HG03095 (cell line): ENCODE measurements at regions not wholly inside any gene's neighbourhood (a gene's known extent, or its start where the extent isn't known, plus 50 kb on each side); places are given as distances from the start of the nearest gene placed in this dataset.

ENCODE experiments used
- ATAC-seq: cut with Tn5 transposase; IDR thresholded peaks from one replicate; pipeline ENCODE4 v1.9.1; 2021; ENCODE audit warnings: moderate library complexity; ENCODE audit not compliant: unreplicated experiment

- no peak for ATAC-seq
Measured at GRCh38 chr7:32266932-32267475, 196.8 kb upstream of the PDE1C start.

DNA sequence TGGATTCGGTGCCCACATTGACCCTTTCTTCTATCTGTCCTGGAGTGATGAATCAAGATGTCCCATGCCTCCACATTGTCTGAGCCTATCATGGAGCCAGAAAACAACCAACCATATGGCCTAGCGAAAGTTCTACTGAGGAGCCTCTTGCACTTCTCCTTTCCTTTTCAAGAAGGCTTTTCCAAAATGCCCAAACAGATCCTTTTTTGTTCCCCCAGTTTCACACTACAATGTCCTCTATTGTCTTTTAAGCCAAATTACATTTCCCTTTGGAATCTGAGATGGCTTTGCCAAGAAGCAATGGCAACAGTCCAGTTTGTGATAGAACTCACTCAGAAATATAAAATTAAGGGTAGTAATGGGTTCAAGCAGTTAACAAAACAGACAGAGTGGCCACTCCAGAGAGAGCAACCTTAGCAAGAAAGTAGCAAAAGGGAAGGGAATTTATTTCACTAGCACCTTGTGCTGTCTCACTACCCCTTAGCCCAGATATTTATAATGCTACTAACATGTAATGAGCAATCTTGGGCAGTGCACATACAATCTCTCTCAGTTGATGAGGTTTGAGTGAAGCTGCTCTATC lies 194.6 kb upstream of the PDE1C start:
- ATAC-seq = no peak

GRCh38 chr7:32263611-32264010 lies 193.4 kb upstream of the PDE1C start:
- no peak for ATAC-seq

DNA sequence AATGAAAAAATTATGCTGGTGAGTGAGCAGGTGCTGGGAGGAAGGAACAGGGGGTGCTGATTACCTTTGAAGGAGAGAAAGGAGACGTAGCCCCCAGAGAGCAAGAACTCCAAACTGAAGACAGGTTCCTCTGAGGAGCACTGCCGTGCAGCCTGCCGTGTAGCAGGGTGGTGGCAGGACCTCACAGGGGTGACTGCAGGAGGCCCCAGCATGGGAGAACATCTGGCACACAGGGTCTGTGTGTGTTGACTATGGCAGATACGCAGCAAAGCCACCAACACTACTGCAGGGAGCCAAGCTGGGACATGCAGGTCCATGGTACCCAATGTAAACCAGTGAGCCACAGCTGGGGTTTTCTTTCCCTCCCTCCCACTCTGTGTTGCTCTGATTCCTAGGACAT lies 192.1 kb upstream of the PDE1C start:
- ATAC-seq = no peak

GRCh38 chr7:32259931-32260596 lies 189.9 kb upstream of the PDE1C start:
- ATAC-seq = peak; percentile 98

- no peak for ATAC-seq
Measured at GRCh38 chr7:32258265-32258664, 188.1 kb upstream of the PDE1C start.

DNA sequence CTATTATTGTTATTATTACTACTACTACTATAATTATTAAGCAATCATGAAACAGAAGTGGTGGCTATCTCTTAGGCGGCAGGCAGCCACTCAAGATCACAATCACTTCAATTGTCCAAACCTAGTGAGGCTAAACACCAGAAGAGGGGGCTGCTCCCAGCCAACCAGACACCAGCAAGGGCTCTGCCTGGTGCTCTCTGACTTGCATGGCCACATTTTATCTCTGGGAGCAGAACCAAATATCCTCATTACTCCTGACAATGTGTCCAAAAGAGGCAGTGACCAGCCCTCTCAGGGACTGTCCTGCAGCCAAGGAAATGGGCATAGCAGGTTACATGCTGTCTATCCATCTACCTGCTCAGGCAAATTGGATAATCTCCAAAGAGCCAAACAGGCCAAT lies 187.4 kb upstream of the PDE1C start:
- ATAC-seq = no peak

DNA sequence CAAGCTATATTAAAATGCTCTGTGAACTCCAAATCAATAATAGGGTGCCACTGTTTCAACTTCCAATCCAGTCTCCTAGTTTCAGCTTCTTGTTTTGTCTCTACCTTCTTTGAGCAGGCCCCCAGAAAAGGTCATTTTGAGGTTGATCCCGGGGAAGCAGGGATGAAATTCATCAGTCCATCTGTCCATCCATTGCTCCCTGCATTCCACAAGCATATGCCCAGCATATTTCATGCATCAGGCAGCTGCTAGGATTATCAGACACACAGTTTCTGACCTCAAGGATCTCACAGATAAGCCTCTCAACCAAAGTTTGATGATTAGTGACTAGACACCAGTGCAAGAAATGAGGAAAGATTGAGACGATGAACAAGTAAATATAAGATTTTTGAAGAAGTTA lies 186.6 kb upstream of the PDE1C start:
- ATAC-seq = no peak

DNA sequence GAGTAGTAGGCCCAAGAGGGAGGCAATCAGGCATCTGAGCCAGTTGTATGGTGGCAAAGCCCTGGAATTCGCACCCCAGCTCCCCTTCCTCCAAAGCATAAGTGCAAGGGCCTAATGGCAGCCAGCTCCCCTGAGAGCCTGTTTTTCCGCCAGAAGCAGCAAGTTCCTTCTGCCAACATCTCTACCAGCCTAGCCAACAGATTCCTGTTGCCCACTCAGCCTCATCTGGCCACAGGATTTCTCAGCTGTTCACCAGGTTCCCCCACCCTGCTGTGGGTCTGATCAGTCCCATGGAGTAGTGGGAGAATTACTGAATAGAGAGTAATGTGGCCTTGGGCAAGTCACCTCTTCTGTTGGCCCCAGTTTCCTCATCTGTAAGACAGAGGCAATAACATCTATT lies 186.2 kb upstream of the PDE1C start:
- ATAC-seq = no peak

GRCh38 chr7:32255036-32255435 lies 184.8 kb upstream of the PDE1C start:
- ATAC-seq = no peak

GRCh38 chr7:32253299-32253698 lies 183.1 kb upstream of the PDE1C start:
- no peak for ATAC-seq

DNA sequence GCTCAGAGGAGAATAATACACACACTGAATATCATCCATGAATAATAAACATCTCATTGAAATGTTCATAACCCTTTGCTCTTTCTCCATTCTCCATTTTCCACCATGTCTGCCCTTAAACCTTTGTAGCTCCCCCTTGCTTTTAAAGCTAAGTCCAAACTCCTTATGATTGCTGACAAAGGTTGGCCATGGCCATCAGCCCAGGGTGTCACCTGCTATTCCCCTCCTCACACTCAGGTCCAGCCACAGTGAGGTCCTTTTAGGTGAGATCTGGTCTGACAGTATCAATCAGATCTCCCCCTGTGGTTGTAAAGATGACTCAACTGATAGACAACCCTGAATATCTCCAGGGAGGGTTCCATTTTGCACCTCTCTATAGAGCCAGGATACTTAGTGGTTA lies 181.5 kb upstream of the PDE1C start:
- no peak for ATAC-seq

DNA sequence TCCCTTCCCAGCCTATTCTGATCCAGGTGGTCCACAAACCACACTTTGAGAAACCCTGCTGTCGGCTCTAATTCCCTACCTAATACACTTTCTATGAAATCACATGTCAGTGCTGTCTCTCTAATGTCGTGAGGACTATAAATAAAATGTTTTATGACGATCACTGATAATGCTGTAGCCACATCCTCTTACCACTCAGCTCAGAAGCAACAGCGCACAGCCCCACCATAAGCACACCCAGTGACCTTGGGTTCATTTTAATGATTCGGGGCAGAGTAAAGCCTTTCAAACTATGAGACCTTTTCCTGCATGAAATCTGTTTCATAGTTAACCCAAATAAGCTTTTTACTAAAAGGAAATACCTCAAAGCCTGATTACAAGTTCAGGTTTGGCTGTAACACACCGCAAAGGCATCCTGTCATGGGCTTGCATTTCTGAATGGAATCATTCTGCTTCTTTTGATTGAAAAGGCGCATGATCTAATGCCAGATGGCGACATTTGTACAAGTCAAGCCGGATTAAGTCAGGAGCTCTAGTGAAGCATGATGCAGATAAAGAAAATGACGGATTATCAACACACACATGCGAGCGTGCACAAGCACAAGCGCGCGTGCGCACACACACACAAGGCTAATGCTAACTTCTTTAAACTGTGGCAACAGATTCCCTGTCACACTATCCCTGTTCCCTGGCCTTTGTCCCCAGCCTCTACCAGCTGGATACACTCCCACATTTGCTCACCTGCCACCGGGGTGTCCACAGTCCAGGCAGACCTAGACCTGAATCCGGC lies 180.5 kb upstream of the PDE1C start:
- no peak for ATAC-seq

DNA sequence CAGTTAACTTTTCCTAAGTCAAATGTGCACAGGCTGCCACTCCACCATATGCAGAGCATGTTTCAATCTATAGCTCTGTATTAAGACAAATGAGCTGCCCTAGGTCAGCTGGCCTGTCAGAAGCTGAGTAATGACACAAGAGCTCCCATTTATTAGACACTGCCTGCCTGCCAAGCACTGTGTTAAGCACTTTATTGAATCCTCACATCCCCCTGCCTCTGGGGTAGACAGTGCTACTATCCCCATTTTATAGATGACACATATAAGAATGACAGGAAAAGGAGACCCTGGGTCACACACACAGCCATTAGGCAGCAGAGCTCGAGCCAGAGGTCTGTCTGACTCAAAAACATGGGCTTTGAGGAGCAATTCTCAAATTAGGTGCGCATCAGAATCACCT lies 179.8 kb upstream of the PDE1C start:
- no peak for ATAC-seq

GRCh38 chr7:32248522-32248921 lies 178.3 kb upstream of the PDE1C start:
- ATAC-seq = no peak

- no peak for ATAC-seq
Measured at GRCh38 chr7:32244806-32245345, 174.7 kb upstream of the PDE1C start.

DNA sequence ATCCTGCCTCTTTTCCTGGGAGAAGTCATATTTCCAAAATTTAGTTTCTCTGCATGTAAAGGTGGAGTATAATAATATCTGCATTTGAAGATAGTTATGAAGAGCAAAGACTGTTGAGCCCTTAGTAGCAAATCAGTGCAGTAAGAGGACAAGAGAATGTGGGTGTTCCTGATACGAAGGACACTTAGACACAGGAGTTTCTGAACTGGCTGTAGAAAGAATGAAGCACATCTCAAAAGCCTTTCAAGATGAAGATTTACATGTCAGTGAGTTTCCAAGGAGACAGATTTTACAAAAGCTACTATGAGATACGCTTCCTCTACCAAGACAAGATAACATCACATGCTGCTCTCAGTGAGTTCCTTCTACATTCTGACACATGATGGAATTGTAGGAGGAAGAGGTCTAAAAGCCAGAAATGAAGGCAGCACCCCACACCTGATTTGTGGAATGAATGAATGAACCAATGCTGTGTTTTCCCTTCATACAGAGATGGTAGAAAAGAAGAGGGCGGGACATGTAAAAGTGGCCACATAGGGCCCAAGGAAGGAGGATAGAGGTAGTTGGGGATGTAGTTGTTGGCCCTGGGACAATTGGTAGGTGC lies 173.6 kb upstream of the PDE1C start:
- ATAC-seq = no peak

- no peak for ATAC-seq
Measured at GRCh38 chr7:32242436-32242835, 172.2 kb upstream of the PDE1C start.

DNA sequence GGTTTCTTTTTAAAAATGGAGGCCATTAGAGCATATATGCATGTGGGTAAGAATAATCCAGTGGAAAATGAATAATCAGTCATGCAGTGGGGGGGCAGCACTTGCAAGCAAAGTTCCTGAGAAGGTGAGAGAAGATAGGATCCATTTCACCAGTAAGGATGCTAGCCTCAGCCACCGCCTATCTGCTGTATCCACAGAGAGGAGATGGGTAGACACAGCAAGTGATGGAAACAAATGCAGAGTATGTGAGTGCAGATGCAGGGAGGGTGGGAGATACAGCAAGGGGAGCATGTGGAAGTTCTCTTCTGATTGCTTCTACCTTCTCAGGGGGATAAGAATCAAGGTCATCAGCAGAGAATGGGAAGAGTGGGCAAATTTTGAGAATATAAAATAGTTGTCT lies 171.4 kb upstream of the PDE1C start:
- ATAC-seq = no peak

DNA sequence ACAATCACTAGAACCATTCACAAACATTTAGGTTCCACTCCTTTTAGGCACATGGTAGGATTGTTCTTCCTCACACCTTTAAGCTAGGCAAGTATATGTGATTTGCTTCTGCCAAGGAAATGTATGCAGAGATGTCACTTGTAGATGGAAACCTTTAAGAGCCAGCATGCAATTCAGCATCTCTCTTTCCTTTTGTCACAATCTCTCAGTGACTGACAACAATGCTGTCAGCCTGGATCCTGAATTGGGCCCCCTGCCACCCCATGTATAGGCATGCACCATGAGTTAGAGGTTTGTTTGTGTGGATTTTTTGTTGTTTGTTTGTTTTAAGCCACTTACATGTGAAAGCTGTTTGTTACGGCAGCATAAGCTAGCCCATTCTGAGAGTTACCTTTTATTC lies 169.6 kb upstream of the PDE1C start:
- ATAC-seq = no peak

- no peak for ATAC-seq
Measured at GRCh38 chr7:32228601-32229000, 158.4 kb upstream of the PDE1C start.
